ENCODE measurements at regions not wholly inside any gene's neighbourhood (a gene's known extent, or its start where the extent isn't known, plus 50 kb on each side); places are given as distances from the start of the nearest gene placed in this dataset.
"Not testable (repeated sequence)": the region's sequence is repeated elsewhere in the genome, so short reads cannot be mapped to it uniquely, and the experiment has no call there.

DNA sequence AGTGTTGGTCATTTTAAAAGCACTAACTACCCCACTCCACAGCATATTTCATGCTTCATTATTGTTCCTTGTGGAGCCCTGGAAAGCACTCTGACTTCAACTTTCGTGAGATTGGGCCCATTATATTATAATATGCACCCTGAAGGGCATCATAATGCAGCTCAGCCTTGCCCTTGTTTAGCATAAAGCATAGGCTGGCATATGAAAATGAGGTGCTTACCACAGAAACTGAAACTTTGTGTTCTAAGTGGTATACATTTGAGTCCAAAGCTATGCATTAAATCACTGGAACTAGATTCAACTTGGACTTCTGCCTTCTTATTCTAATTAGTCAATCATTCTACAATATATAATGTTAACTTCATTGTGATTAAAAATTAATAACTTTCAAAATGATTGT is 1027.9 kb downstream of the STIM2 start:
- DNase-seq, result no peak

DNA sequence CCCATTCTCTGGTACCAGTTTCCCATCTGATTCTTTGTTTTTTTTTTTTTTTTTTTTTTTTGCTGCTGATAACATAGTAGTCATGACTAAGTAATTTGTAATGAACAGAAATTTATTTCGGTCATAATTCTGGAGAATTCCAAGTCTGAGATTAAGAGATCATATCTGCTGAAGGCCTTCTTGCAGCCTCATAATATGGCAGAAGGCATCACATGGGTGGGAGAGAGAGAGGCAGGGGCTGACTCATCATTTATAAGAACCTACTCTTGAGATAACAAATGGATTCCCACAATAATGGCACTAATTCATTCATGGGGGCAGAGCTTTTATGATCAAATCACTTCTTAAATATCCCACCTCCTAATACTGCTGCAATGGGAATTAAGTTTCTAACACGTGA is 1034.3 kb downstream of the STIM2 start:
- no peak for DNase-seq

DNA sequence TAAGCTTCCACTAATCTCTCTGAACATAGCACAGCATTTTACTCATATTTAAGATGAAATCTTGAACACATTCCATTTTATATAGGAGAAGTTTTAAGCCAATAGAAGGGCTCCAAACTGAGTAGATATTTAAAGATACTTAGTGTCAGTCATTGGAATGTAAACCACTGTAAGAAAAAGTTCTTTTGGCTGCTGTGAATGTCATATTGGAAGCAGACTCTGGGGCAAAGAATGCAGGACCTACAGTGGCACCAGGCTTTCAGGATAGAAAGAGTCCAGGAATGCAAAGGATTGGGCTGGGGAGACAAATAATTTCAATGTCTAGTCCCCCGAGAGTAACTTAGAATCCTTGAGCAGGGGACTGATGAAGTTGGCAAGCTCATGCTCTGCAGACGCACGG is 1047.7 kb downstream of the STIM2 start:
- no peak for DNase-seq

DNA sequence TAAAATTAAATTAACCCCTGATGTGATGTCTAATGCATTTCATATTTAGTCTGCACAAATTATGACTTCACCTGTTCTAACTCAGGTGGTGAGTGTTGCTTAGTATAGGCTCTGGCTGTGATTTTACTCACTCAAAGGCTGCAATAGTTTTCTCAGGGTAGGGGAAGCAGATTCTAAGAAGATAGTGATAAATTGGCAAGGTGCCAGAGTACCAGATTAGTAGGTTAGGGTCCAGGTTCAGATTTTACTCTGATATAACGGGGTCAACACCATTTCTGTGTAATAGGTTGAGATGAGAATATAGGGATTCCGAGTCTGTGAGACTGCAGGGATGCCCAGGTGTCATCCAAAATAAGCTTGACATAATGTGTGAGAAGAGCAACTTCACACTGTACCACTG is 1049.6 kb downstream of the STIM2 start:
- no peak for DNase-seq

DNA sequence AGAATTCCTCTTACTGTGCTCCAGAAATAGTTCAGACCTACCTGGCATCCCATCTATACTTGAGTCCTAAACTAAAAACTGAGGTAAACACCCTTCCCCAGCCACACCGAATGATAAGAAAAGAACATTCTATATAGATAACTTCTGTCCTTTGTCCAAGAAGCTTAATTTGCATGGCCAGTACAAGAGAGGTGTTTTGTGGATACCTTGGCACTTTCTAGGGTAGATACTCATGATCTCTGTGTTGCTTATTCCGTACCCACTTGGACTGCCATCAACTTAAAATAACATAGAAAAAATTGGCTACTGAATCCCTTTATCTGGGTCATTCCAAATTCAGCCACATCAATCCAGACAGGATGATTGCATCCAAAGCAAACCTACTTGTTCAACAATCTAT is 1050.4 kb downstream of the STIM2 start:
- no peak for DNase-seq

DNA sequence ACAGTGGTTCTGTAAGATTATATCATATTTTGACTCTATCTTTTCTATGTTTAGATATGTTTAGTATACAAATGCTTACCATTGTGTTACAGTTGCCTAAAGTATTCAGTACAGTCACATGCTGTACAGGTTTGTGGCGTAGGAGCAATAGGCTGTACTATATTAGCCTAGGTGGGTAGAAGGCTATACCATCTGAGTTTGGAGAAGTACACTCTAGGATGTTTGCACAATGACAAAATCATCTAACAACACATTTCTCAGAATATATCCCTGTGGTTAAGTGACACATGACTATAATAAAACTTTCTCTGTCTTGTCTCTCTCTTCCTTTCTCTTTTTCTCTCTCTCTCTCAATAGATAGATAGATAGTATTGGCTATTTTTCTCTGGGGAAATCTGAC is 1053.1 kb downstream of the STIM2 start:
- no peak for DNase-seq

DNA sequence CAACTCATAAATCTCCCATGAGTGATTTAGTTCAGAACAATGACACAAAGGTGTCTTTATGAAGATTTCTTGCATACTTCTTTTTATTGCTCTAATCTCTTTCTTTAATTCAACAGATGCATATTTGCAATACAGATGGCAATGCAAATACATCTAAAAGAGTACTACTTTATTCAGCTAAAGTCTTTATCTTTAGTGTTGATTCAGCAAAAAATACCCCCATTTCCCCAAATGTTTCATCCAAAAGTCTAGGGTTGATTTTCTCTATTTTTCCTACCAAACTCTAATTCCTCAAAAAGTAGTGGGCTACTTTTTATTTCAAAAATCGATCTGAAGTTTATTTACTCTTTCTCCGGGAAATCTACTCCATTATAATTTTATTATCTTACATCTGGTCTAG is 1055.2 kb downstream of the STIM2 start:
- DNase-seq, result no peak

DNA sequence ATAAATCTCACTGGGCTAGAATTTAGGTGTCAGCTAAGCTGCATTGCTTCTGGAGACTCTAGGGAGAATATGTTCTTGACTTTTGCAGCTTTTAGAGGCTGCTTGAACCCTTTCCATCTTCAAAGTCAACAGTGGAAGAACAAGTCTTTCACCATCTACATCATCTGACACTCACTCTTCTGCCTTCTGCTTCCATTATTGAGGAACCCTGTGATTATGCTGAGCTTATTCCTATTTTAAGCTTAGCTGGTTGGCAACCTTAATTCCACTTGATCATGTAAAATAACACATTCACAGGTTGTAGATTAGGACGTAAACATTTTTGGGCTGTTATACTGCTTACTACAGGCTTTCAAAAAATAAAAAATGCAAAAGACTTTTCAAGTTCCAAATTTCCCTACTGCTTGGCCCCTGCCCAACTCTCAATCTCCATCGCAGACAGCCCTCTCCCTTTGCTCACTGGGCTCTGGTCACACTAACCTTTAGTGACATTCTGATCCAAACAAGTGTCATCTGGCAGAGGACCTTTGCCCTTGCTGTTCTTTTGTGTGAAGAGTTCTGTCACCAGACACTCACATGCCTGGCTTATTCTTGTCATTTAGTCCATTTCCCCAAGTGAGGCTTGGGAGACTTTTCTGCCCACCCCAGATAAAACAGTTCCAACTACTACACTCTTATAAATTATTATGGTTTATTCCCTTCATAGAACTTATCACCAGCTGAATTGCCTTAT is 1056.0 kb downstream of the STIM2 start:
- no peak for DNase-seq

DNA sequence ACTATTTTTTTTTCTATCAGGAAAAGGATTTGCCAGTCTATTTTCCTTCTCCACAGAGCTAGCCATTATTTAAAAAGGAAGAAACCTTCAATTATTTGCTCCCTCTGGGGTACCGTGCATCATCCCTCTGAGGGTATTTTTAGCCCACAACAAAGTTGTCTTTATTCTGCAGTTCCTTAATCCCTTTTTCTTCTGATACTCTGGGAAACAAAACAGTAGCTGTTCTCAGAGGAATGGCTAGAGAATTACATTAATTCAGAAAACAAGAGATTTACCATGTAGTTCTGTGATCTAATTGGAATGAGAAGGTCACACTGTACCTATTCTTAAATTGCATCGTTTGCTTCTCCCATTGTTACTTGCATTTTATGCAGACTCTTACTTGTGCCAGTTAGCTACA is 1056.7 kb downstream of the STIM2 start:
- DNase-seq, result no peak

DNA sequence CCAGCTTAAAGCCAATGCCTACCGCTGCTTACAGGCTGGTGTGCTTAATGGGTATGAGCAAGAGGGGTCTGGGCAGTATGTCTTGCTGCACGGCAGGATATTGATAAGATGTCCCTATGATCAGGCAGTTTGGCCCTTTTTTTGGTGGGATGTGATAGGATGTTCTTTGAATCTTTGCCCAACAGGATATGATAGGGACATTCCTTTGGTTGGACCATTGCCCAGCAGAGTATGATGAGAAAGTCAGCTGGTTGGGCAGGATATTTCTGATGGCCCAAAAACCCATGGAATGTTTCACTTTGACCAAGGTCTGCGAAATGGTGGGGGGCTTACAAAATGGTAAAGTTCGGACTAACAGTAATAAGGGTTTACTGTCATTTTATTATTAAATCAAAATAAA is 1060.6 kb downstream of the STIM2 start:
- DNase-seq, result no peak

DNA sequence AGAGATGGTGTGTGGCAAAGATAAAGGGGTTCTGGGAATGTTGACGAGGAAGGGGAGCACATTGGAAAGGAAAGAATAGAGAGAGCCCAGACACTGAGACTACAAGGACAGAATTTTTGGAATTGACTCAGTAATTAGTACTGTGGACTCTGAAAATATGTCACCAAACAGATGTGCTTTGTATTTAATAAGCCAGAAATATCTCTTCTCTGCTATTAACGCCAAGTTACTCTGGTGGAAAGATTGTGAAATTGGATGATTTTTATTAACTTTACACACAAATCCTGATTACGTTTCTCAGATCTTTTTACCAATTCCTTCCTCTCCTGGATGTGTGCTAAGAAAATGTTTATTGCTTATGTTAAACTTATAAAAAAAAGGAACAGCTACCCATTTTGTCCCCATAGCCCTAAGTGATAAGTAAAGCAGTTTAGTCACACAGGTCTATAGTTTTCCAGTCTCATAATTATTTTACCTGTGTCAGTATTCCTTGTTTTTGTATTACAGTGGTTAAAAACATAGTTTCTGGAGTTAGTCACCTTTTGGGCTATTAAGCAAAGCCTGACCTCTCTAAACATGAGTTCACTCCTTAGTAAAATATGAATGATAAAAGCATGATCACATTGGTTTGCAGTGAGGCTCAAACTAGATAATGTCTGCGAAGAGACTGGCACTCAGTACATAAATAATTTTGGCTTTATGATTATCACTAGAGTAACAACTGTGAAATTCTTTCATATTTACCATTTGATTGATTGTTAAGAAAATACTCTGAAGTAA is 1068.3 kb downstream of the STIM2 start:
- no peak for DNase-seq

DNA sequence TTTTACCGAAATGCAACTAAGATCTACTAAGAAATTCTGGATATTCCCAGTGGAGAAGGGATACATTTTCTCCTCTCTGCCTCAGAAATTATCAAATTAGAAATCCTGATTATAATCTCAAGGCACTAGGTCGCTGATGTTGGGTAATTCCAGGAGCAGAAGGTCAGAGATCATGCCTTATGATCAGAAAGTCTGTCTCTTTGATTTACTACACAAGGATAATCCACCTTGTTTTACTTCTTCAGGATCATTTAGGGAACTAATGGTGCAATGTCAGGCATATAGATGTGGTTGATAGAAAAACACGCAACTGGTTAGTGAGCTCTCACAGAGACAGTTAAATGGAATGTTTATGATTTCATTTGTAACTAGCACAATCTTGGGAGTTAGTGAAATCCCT is 1069.7 kb downstream of the STIM2 start:
- DNase-seq, result no peak

DNA sequence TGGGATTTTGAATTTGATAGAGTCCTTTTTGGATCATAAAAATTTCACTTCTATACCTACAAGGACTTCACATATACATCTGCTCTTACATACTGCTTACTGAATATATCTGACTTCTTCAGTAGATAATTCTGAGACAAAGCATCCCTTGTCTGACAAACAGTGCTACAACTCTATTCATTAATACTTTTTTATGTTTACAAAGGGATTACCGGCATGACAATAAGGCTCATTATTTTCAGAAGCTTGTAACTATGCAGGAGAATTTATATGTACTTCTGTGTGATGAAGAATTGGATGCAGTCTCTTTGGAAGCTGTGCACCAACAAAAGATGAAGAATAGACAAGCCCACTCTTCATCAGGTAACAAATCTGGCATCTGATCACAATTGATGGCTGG is 1070.3 kb downstream of the STIM2 start:
- no peak for DNase-seq

DNA sequence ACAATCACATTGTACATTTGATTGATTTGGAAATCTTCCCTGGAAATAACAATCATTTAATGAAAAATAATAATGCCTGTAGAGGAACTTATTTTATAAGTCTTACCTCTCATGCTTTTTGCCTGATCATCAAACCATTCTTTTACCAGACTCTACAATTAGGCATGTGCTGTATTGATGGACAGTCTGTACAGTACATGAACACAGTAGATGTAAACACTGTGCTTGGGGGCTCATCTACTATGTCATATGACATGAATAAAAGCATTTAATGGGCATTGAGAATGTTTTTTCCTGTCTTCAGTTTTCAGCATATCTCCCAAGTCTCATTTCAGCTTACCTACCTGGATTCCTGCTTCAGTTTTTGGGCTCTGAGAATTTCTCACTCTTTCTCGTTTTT is 1070.9 kb downstream of the STIM2 start:
- no peak for DNase-seq

DNA sequence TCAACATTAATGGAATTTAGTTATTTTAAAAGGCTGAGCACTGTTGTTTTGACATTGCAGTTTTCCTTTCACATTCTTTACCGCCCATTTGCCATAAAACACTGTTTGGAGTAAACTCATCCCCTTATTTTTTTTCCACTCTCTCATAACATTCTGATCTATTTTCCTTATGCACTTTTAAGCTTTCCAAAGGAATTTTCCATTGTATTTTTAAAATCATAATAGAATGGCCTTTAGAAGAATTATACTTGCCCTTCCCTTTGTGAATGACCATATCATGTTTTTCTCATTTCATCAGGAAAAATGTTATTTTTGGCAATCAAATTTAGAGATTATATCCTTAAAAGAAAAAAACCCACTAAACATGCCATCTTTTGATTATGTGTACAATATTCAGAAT is 1074.2 kb downstream of the STIM2 start:
- no peak for DNase-seq

DNA sequence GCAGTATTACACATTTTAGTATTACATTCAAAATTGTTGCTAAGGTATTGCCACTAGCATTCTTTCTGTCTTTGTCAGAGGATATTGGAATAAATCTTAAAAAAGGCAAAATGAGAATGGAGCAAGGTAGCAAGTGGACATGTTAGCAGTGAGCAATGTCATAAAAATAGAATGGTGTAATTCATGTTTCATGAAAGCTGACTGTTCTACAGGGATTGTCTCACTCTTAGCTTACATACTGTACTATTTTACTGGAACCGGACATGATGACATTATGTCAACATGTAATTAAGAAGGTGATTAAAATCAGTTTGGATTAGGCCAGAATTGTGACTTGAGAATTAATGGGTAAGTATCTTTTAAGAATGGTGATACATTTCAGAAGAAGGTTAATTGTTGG is 1086.2 kb downstream of the STIM2 start:
- DNase-seq, result no peak

DNA sequence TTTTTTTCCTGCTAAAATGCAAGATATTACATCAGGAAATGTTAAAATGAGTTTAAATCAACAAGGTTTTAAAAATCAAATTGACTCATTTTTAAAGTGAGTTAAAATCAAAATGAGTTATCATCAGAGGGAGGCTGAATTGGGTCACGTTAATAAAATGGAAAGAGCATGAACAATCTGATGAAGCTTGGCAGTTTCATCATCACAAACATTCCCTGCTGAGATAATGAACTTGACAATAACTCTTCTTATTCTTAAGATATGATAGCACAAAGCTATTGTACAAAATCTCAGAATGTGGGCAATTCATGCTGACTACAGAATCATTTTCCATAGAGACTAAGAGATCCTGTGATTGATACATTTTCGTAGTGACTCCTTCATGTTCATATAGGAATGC is 1086.7 kb downstream of the STIM2 start:
- DNase-seq, result no peak

DNA sequence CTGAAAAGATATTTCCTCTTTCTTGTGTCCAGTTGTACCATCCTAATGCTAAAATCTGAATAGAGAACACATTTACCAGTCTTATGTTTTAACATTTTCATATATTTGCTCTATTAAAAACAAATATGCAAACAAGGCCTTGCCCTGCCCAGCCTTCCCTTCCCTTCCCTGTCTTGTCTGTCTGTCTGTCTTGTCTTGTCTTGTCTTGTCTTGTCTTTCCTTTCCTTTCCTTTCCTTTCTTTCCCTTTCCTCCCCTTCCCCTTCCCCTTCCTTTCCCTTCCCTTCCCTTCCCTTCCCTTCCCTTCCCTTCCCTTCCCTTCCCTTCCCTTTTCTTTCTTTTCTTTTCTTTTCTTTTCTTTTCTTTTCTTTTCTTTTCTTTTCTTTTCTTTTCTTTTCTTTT is 1103.5 kb downstream of the STIM2 start:
- DNase-seq, result no peak

DNA sequence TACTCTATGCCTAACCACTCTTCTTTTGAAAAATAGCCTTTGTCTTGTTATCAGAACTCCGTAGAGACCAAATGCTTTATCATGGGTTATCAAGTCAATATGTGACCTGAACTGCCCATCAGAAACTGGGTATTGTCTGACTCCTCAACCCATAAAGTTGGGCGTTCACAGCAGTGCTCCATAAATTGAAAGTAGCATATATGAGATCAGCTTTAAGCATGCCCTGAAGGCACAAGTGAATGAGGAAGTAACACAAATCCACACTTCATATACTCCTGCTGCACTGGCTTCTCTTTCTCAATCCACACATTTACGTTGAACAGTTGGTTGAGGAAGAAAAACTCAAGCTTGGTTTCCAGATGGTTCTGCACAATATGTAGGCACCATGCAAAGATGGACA is 1106.0 kb downstream of the STIM2 start:
- DNase-seq, result no peak

DNA sequence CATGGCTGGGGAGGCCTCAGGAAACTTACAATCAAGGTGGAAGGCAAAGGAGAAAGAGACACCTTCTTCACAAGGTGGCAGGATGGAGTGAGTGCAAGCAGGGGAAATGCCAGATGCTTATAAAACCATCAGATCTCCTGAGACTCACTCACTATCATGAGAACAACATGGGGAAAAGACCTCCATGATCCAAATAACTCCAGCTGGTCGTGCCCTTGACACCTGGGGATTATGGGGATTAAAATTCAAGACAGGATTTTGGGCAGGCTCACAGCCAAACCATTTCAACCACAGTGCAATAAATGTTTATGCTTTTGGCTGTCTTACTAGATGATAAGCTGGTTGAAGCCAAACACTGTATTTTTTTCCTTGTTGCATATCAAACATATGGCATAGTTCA is 1112.4 kb downstream of the STIM2 start:
- DNase-seq, result no peak

DNA sequence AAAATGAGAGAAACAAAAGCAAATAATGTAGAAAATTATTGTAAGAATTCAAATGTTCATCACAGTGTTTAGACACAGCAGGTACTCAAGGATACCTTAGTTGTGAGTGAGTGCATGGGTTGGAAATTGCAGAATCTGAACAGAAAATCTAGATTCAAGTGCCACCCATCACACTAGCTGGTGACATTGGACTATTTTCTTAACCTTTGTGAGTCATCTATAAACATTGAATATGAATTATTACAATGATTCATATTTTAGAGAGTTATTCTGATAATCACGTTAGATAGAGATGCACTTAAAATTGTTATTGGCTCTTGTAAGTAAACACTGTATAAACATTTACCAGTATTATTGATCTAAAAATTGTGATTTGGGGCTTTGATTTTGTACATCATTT is 1113.1 kb downstream of the STIM2 start:
- DNase-seq, result no peak

DNA sequence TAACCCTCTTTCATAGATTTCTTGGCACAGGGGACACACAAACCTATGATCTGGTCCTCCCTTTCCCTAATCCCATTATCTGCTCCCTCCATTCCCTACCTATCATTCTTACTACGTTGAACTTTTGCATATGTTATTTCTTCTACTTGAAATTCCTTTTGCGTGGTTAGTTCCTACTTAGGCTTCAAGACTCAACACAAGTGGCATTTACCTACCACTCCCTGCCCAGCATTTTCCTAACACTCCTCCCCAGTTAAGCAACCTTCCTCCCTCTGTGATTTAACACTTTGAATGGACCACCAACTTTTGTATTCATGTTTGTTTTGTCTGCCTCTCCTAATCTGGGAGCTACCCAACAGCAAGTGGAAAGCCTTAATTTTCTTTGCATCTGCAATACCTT is 1113.7 kb downstream of the STIM2 start:
- no peak for DNase-seq

DNA sequence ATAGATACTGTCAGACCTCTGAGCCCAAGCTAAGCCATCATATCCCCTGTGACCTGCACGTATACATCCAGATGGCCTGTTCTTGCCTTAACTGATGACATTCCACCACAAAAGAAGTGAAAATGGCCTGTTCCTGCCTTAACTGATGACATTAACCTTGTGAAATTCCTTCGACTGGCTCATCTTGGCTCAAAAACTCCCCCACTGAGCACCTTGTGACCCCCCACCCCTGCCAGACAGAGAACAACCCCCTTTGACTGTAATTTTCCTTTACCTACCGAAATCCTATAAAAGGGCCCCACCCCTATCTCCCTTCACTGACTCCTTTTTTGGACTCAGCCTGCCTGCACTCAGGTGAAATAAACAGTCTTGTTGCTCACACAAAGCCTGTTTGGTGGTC is 1114.2 kb downstream of the STIM2 start:
- not testable (repeated sequence) for DNase-seq

DNA sequence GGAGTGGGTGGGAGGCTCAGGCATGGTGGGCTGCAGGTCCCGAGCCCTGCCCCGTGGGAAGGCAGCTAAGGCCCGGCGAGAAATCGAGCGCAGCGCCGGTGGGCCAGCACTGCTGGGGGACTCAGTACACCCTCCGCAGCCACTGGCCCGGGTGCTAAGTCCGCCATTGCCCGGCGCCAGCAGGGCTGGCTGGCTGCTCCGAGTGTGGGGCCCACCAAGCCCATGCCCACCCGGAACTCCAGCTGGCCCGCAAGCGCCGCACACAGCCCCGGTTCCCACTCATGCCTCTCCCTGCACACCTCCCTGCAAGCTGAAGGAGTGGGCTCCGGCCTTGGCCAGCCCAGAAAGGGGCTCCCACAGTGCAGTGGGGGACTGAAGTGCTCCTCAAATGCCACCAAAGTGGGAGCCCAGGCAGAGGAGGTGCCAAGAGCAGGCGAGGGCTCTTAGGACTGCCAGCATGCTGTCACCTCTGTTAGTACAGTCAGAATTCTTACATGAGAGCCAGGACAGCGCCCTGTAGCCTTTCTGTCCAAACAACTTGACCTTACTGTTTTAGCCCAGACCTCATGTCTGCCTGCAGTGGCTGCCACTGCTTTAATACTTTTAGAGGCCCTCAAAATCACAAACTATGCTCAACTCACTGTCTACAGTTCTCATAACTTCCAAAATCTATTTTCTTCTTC is 1117.9 kb downstream of the STIM2 start:
- not testable (repeated sequence) for DNase-seq
